ENCODE measurements at regions not wholly inside any gene's neighbourhood (a gene's known extent, or its start where the extent isn't known, plus 50 kb on each side); places are given as distances from the start of the nearest gene placed in this dataset.

DNA sequence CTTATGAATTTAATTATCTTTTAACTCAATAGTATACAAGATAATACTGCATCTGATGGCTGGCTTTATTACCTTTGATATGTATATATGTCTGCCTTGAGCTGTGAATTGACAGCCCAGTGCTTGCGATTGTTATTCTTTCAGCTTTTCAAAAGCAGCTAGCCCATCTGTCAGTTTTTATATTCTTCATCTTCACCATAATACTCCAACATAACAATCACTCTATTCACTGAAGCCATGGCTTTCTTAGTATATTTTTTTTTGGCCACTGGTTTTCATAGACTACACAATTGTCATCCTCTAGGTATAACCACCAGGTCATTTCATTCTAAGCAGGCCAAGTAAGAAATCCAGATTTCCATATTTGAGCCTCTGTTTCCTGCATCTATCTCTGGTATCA, 1026.1 kb downstream of the FSCB start:
- no peaks in the 10 kb centered on the region for H3K36me3 Mint-ChIP-seq (ENCODE audit: low read depth)
- peaks cover 3% of the 10 kb centered on the region for H3K9me3 Mint-ChIP-seq (ENCODE audit: low read depth)
- no peak overlapping the region for H3K4me3 Mint-ChIP-seq (ENCODE audit: unreplicated experiment)
- DNase-seq (ENCODE audit: low spot score) = no peak
- no peak overlapping the region for H3K27ac Mint-ChIP-seq (ENCODE audit: unreplicated experiment)
- H3K27me3 Mint-ChIP-seq (ENCODE audit: low read depth) = no peaks in the 10 kb centered on the region
- no peaks in the 10 kb centered on the region for H3K4me1 Mint-ChIP-seq (ENCODE audit: low read depth)
- no peak for TF ChIP-seq CTCF (IDR thresholded peaks at IDR 0.05)

GRCh38 chr14:43479596-43480195, 1027.4 kb downstream of the FSCB start:
- no peaks in the 10 kb centered on the region for H3K36me3 Mint-ChIP-seq (ENCODE audit: low read depth)
- peaks cover 3% of the 10 kb centered on the region for H3K9me3 Mint-ChIP-seq (ENCODE audit: low read depth)
- no peaks in the 10 kb centered on the region for H3K4me1 Mint-ChIP-seq (ENCODE audit: low read depth)
- no peaks in the 10 kb centered on the region for H3K27me3 Mint-ChIP-seq (ENCODE audit: low read depth)
- H3K27ac Mint-ChIP-seq (ENCODE audit: unreplicated experiment) = no peak overlapping the region
- no peak for TF ChIP-seq CTCF (IDR thresholded peaks at IDR 0.05)
- DNase-seq (ENCODE audit: low spot score) = no peak
- H3K4me3 Mint-ChIP-seq (ENCODE audit: unreplicated experiment) = no peak overlapping the region

DNA sequence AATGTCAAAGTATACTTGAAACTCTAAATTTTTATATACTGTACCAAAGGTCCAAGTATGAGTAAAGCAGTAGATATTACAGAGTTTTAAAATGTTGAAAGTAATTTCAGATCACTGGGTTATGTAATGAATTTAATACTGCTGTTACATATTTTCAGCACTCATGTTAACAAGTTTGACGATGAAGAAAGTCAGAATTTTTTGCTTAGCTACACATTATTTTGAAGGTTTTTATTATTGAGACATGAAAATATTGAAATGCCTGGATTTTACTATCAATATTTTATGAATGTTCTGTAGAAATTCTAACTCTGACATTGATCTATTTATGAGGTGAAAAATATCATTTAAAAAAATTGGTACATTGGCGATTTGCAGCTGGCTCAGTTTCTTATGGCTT, 1030.3 kb downstream of the FSCB start:
- no peak for TF ChIP-seq CTCF (IDR thresholded peaks at IDR 0.05)
- Mint-ChIP-seq H3K27ac (ENCODE audit: unreplicated experiment) (no peak overlapping the region), H3K9me3 (ENCODE audit: low read depth) (peaks cover 3% of the 10 kb centered on the region), H3K4me3 (ENCODE audit: unreplicated experiment) (no peak overlapping the region), H3K4me1 (ENCODE audit: low read depth) (no peaks in the 10 kb centered on the region), H3K36me3 (ENCODE audit: low read depth) (no peaks in the 10 kb centered on the region), H3K27me3 (ENCODE audit: low read depth) (no peaks in the 10 kb centered on the region)
- no peak for DNase-seq (ENCODE audit: low spot score)

DNA sequence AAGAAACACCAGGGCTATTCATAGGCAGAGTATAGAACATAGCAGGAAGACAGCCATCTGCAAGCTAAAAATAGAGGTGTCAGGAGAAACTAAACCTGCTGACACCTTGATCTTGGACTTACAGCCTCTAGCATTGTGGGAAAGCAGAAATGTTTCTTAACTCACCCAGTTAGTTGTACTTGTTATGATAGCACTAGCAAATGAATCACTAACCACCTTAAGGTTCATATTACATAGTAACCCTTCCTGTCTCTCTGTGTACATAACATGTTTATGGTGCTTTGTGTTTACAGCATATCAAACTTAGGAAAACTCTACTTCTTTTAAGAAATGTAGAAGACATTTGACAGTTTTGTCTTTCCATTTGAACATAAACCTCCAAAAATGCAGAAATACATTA, 1031.3 kb downstream of the FSCB start:
- no peak overlapping the region for H3K27ac Mint-ChIP-seq (ENCODE audit: unreplicated experiment)
- no peak for TF ChIP-seq CTCF (IDR thresholded peaks at IDR 0.05)
- H3K4me1 Mint-ChIP-seq (ENCODE audit: low read depth) = no peaks in the 10 kb centered on the region

GRCh38 chr14:43471595-43471994, 1035.5 kb downstream of the FSCB start:
- Mint-ChIP-seq H3K4me3 (ENCODE audit: unreplicated experiment) (no peak overlapping the region), H3K27me3 (ENCODE audit: low read depth) (no peaks in the 10 kb centered on the region), H3K4me1 (ENCODE audit: low read depth) (no peaks in the 10 kb centered on the region), H3K36me3 (ENCODE audit: low read depth) (no peaks in the 10 kb centered on the region), H3K27ac (ENCODE audit: unreplicated experiment) (no peak overlapping the region), H3K9me3 (ENCODE audit: low read depth) (no peaks in the 10 kb centered on the region)
- DNase-seq (ENCODE audit: low spot score) = no peak
- no peak for TF ChIP-seq CTCF (IDR thresholded peaks at IDR 0.05)

More for the DNA sequence above, 1031.3 kb downstream of the FSCB start:
- Mint-ChIP-seq H3K27me3 (ENCODE audit: low read depth) (no peaks in the 10 kb centered on the region), H3K9me3 (ENCODE audit: low read depth) (peaks cover 3% of the 10 kb centered on the region), H3K4me3 (ENCODE audit: unreplicated experiment) (no peak overlapping the region), H3K36me3 (ENCODE audit: low read depth) (no peaks in the 10 kb centered on the region)
- no peak for DNase-seq (ENCODE audit: low spot score)

Measured in chondrocyte (in vitro differentiated cells).